ENCODE measurements at regions not wholly inside any gene's neighbourhood (a gene's known extent, or its start where the extent isn't known, plus 50 kb on each side); places are given as distances from the start of the nearest gene placed in this dataset.
"Not testable (repeated sequence)": the region's sequence is repeated elsewhere in the genome, so short reads cannot be mapped to it uniquely, and the experiment has no call there.

- DNase-seq, result no peak
These were observed 105.1 kb downstream of the MED10 start for GRCh38 chr5:6273090-6273735.

- DNase-seq, result no peak
These were observed 108.4 kb downstream of the MED10 start for GRCh38 chr5:6269925-6270324.

GRCh38 chr5:6266671-6267197 is 111.6 kb downstream of the MED10 start:
- no peak for DNase-seq

GRCh38 chr5:6264394-6264793 is 114.0 kb downstream of the MED10 start:
- DNase-seq, result no peak

GRCh38 chr5:6262651-6263363 is 115.5 kb downstream of the MED10 start:
- no peak for DNase-seq

GRCh38 chr5:6261668-6262067 is 116.7 kb downstream of the MED10 start:
- no peak for DNase-seq

GRCh38 chr5:6261256-6261655 is 117.1 kb downstream of the MED10 start:
- no peak for DNase-seq

- no peak for DNase-seq
These were observed 117.5 kb downstream of the MED10 start for GRCh38 chr5:6260846-6261245.

- no peak for DNase-seq
These were observed 121.4 kb downstream of the MED10 start for GRCh38 chr5:6256901-6257300.

- no peak for DNase-seq
These were observed 122.4 kb downstream of the MED10 start for GRCh38 chr5:6255956-6256355.

GRCh38 chr5:6253846-6254245 is 124.5 kb downstream of the MED10 start:
- no peak for DNase-seq

- no peak for DNase-seq
These were observed 125.1 kb downstream of the MED10 start for GRCh38 chr5:6253281-6253680.

- no peak for DNase-seq
These were observed 125.8 kb downstream of the MED10 start for GRCh38 chr5:6252581-6252980.

- no peak for DNase-seq
These were observed 126.7 kb downstream of the MED10 start for GRCh38 chr5:6251565-6252102.

GRCh38 chr5:6250121-6250520 is 128.2 kb downstream of the MED10 start:
- no peak for DNase-seq

- no peak for DNase-seq
These were observed 130.2 kb downstream of the MED10 start for GRCh38 chr5:6248132-6248531.

GRCh38 chr5:6246820-6247437 is 131.4 kb downstream of the MED10 start:
- DNase-seq, result no peak

- DNase-seq, result no peak
These were observed 134.0 kb downstream of the MED10 start for GRCh38 chr5:6244339-6244714.

- no peak for DNase-seq
These were observed 134.5 kb downstream of the MED10 start for GRCh38 chr5:6243706-6244338.

- DNase-seq, result not testable (repeated sequence)
These were observed 137.3 kb downstream of the MED10 start for GRCh38 chr5:6241056-6241455.

GRCh38 chr5:6236858-6237481 is 141.4 kb downstream of the MED10 start:
- DNase-seq, result no peak

- DNase-seq, result no peak
These were observed 142.1 kb downstream of the MED10 start for GRCh38 chr5:6236170-6236793.
